Fibroblast of pulmonary artery (primary cell): ENCODE measurements at regions not wholly inside any gene's neighbourhood (a gene's known extent, or its start where the extent isn't known, plus 50 kb on each side); places are given as distances from the start of the nearest gene placed in this dataset.
"Not testable (repeated sequence)": the region's sequence is repeated elsewhere in the genome, so short reads cannot be mapped to it uniquely, and the experiment has no call there.

Experiments used
- DNase-seq: peaks from one replicate; pipeline ENCODE4 v3.0.0-alpha.2; 2010; ENCODE audit warnings: low read depth
- H3K4me3 ChIP-seq: replicated peaks from 2 replicates; pipeline ENCODE4 v1.5.1; 2011; ENCODE audit warnings: low read depth, mild to moderate bottlenecking, control low read depth, low read length, moderate library complexity
- TF ChIP-seq, protein P1 (sequence below): IDR thresholded peaks from 2 replicates; pipeline ENCODE4 v1.5.1; 2011; ENCODE audit warnings: mild to moderate bottlenecking, control low read depth, low read length, inconsistent platforms; ENCODE audit errors: missing control alignments

DNA sequence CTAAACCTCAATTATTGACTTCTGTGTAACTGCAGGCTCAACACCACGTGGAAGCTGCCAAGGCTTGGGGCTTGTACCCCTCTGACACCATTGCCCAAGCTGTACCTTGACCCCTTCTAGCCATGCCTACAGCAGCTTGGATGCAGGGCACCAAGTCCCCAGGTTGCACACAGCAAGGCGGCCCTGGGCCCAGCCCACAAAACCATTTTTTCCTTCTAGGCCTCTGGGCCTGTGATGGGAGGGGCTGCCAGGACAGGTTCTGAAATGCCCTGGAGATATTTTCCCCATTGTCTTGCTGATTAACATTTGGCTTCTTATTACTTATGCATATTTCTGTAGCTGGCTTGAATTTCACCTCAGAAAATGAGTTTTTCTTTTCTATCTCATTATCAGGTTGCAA, 610.0 kb upstream of the LRRN3 start:
- TF ChIP-seq, protein P1, sequence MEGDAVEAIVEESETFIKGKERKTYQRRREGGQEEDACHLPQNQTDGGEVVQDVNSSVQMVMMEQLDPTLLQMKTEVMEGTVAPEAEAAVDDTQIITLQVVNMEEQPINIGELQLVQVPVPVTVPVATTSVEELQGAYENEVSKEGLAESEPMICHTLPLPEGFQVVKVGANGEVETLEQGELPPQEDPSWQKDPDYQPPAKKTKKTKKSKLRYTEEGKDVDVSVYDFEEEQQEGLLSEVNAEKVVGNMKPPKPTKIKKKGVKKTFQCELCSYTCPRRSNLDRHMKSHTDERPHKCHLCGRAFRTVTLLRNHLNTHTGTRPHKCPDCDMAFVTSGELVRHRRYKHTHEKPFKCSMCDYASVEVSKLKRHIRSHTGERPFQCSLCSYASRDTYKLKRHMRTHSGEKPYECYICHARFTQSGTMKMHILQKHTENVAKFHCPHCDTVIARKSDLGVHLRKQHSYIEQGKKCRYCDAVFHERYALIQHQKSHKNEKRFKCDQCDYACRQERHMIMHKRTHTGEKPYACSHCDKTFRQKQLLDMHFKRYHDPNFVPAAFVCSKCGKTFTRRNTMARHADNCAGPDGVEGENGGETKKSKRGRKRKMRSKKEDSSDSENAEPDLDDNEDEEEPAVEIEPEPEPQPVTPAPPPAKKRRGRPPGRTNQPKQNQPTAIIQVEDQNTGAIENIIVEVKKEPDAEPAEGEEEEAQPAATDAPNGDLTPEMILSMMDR: no peak
- no peak overlapping the region for H3K4me3 ChIP-seq
- no peak for DNase-seq

DNA sequence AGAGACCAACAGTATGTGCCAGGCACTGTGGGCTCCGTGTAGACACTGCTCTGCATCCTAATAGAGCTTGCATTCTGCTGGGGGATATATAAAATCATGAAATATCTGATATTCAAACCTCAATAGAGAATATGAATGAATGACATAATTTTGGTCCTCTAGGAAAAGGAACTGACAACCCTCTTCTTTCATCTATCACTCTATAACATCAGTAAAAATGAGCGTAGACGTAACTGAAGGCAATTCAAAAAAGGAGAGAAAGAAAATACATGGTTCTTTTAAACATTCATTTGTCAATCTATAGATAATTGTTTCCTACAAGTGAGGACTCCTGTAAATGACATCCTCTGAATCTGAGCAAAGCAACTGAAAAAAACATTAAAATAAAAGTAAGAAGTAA, 607.4 kb upstream of the LRRN3 start:
- no peak overlapping the region for H3K4me3 ChIP-seq
- DNase-seq: no peak
- TF ChIP-seq, protein P1: no peak

DNA sequence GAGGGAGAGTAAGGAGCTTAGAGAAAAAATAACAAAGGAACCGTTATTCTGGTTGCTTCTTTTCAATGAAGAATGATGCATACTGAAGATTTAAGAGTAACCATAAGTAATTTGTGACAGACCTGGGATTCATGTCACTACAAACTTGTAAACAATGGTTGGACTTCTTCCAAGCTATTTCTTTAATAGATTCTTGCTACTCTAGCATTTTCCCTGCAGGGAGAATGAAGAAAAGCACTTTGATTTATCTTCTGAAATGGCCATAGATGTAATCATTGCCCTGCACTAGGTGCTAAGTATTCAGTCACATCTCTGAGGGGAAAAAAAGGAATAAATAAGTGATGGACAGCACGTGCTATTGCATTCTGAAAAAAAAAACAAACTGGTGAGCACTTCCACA, 606.6 kb upstream of the LRRN3 start:
- TF ChIP-seq, protein P1: no peak
- no peak overlapping the region for H3K4me3 ChIP-seq
- no peak for DNase-seq

DNA sequence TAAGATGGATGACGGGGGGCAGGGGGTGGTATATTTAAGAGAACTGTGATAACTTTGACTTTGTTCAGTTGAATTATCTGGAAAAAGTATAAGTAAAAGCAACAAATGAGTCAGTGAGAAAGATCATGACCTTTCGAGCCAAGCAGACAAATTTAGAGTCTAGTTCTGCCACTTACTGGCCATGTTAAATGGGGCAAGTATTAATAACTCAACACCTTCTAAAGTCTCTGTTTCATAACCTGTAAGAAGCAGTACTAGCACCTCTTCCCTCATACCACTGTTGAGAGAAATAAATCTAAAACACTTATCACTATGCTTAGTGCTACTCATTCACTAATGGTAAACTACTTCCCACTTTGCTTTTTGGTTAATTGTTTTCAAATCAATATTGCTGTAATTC, 604.4 kb upstream of the LRRN3 start:
- TF ChIP-seq, protein P1: no peak
- no peak overlapping the region for H3K4me3 ChIP-seq
- DNase-seq: no peak

DNA sequence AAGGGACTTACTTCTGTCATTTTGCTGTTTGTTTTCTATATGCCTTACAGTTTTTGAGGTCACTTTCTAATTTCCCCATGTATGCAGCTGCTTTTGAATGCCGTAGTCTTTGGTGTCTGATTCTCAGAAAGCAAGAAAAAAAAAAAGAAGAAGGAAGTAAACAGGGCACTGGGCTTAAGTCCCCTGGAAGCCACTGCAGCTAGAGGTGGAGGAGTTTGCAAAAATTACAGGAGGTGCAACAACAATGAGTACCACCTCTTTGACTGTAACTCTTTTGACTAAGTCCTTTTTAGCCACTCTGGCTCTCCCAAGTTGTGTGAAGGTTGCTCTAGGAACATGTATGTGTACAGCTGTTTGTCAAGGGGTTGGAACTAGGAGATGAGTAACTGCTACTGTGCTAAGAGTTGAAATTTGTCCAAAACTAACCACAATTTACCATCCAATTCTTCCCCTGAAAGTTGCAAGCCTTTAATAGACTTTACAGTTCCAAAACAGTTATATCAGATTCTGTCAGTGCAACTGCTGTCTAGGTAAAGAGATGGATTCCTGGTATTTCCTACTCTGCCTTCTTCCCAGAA, 588.0 kb upstream of the LRRN3 start:
- TF ChIP-seq, protein P1: no peak
- no peak overlapping the region for H3K4me3 ChIP-seq
- peak; percentile 0 for DNase-seq

DNA sequence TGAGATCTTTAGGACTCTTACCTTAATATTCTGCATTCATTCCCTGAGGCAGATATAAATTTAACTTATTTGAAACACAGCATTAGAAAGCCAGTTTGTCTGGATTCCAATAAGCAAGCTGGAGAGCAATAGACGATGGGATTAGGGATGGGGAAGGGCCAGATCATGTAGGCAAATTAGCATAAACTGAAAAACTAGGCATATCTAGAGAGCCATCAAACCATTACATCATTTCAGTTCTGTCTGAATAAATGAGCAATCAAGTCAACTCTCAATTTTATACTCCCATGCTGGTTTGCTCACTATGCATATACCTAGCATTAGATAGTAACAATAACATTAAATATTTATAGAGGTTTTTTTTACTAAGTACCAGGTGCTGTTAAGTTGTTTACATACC, 583.6 kb upstream of the LRRN3 start:
- no peak for DNase-seq
- H3K4me3 ChIP-seq: no peak overlapping the region
- TF ChIP-seq, protein P1: no peak

DNA sequence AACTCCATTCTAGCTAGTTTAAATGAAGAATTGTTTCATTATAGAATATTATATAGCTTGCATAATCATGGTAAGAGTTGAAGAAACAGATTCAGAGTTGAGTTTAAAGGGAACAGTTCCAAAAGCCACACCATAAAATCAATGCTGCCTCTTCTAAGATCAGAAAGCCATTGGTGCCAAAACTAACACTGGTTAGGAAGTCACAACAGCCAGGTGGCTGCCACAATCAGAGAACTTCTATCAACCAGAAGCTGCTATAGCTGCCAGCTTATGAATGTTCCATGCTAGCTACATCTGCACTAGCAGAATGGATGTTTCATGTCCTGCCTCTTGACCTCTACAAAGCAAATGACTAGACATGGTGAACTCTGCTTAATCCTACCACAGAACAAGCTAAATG, 583.1 kb upstream of the LRRN3 start:
- no peak overlapping the region for H3K4me3 ChIP-seq
- TF ChIP-seq, protein P1: no peak
- no peak for DNase-seq

DNA sequence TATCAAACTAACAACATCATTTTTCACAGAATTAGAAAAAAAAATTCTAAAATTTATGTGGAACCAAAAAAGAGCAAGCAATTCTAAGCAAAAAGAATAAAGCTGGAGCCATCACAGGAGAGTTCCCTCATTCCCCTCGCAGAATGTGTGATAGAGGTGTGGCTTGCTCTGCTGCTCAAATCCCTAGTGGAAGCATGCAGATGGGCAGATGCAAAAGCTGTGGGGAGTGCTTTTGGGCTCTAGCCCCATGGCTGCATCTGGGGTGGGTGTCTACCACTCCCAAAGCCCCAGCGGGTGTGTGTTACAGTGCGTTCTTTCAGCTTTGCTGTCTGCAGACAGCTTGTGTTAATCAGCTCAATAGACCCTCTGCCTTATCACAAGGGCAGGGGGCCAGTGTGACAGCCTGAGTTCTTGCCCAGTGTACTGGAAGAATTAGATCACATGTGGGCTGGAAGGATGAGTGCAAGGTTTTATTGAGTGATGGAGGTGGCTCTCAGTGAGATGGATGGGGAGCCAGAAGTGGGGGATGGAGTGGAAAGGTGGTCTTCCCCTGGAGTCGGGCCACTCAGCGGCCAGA, 575.9 kb upstream of the LRRN3 start:
- H3K4me3 ChIP-seq, DNase-seq: not testable (repeated sequence)
